Fibroblast of the conjunctiva (primary cell): ENCODE measurements at regions not wholly inside any gene's neighbourhood (a gene's known extent, or its start where the extent isn't known, plus 50 kb on each side); places are given as distances from the start of the nearest gene placed in this dataset.

Experiments
- DNase-seq: peaks from one replicate; pipeline ENCODE4 v3.0.0-alpha.2; 2010; ENCODE audit warnings: low read depth

GRCh38 chr3:193991666-193992424 is 144.1 kb upstream of the HES1 start:
- DNase-seq, result no peak

GRCh38 chr3:193992425-193993037 is 143.4 kb upstream of the HES1 start:
- no peak for DNase-seq

DNA sequence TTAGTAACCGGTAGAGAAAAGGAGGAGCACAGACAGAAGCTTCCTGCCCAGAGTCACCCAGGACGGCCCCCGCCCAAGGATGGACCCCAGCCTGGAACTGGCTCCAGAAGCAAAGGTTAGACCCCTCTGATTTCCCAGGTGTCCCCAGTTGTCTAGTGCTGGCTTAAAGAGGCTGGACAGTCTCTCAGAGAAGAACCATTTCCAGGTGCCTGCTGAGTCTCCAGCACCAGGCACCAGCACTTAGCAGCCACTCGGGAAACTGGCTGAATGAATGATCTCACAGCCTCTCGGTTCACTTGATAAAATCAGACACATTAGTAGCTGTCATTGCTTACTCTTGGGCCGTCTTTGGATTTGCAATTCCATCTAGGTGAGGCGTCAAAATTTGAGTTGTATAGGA is 139.7 kb upstream of the HES1 start:
- no peak for DNase-seq

GRCh38 chr3:193996641-193997089 is 139.3 kb upstream of the HES1 start:
- no peak for DNase-seq

- no peak for DNase-seq
Observed at GRCh38 chr3:193997228-193998122, 138.5 kb upstream of the HES1 start.

DNA sequence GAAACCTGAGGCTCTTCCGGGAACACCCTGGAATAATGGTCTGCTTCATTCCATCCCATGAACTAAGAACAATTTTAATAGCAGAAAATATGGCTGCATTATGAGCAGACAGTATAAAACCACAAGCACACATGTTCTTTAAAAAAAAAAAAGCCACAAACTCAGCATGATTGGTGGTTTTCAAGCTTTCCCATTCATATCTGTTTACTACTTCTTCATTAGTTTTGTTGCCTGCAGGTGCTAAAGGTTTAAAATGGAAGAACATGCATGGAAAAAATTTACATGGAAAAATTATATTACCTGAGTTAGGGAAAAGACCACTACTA is 137.9 kb upstream of the HES1 start:
- DNase-seq, result no peak

DNA sequence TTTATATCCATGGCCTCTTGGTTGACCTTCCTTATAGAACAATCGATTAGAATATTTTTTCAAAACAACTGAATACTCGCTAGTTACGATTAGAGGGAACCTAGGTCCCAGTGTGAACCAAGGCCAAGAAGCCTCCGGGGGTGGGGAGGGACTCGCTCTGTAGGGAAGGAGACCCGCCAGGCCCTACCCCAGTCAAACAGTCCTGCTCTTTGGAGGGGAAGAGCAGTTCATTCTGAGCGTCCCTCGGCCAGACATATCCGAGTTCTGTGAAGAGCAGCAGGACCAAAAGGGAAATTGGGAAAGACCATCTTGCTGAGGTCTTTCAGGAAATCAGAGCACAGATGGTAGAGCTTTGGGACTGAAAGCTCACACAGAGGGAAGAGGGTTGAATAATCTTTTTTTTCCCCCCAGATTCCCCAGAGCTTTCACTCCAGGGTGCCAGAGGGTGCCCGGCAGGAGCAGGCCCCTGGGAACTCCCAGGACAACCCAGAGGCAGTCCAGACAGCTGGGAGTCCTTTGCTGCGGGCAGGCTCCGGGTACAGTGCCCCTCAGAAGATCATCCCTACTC is 137.2 kb upstream of the HES1 start:
- DNase-seq, result no peak

GRCh38 chr3:194000100-194000499 is 135.8 kb upstream of the HES1 start:
- no peak for DNase-seq

DNA sequence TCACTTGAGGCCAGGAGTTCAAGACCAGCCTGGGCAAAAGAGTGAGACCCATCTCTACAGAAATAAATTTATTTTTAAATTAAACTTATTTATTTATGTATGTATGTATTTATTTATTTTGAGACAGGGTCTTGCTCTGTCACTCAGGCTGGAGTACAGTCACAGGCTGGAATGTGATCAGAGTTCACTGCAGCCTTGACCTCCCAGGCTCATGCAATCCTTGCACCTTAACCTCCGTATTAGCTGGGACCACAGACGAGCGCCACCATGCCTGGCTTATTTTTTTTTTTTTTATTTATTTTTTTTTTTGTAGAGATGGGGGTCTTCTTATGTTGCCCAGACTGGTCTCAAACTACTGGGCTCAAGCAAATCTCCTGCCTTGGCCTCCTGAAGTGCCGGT is 135.2 kb upstream of the HES1 start:
- no peak for DNase-seq

- no peak for DNase-seq
Observed at GRCh38 chr3:194001728-194002459, 134.1 kb upstream of the HES1 start.

- DNase-seq, result peak; percentile 87
Observed at GRCh38 chr3:194003114-194004057, 132.6 kb upstream of the HES1 start.

- no peak for DNase-seq
Observed at GRCh38 chr3:194005930-194006501, 129.9 kb upstream of the HES1 start.

GRCh38 chr3:194007592-194008337 is 128.2 kb upstream of the HES1 start:
- no peak for DNase-seq

GRCh38 chr3:194009019-194009418 is 126.9 kb upstream of the HES1 start:
- DNase-seq, result no peak

DNA sequence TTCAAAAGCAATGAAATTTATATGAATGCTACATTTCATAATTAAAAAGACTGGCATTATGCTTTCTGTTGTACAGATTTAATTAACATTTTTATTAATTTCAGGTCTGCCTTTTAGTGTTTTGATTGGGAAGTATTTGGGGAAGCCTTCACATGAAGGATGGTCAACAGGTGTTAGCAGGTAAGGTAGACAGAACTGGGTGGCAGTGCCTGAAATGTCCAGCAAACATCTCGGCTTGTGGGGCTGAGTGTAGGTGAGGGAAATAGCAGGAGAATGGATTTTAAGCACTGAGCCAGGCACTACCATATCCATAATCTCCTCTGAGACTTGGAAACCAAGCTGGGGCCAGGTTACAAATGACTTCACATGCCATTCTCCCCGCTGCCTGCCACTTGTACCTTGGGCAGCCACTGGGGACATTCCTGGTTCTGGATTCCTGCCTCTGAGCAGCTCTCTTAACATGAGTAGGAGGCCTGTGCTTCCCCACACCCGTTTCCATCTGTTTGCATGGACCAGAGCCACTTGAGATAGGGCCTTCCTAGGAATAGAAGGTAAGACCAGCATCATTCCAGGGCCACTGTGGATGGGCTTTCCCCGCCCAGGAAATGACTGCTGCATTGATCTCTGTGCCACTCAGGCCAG is 125.9 kb upstream of the HES1 start:
- DNase-seq, result no peak

- no peak for DNase-seq
Observed at GRCh38 chr3:194011807-194012206, 124.1 kb upstream of the HES1 start.

DNA sequence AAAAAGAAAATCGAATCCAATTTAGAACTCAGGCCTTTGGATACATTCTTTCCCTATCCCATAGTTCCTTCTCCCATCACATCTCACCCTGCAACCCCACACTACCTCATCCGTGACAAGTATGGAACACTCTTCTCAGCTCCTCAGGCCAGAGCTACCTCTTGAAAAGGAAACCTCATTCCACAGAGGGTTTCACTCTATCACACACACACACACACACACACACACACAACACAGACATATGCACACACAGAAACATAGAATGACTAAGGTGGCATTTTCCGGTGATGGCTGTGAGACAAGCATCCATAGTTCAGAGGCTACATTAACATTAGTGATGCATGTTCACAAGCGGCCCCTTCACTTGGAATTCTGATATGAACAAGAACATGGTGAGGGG is 122.0 kb upstream of the HES1 start:
- DNase-seq, result no peak

DNA sequence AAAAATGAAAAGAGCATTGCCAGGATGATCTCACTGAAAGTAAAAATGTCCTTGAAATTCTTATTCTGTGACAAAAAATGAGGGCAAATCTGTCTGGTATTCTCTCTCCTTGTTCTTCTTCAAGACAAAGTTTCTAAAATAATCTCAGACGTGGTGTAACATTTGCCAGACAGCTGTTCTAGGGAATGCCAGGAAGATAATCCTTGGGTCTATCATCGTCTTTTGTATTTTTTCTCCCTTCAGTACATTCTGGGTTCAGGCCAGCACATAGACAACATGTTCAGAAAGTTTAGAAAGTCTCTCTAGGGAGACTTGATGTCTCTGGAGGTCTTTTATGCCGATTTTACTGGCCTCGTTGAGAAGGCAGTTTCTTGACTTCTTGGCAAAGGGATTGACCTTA is 121.2 kb upstream of the HES1 start:
- no peak for DNase-seq
